ENCODE measurements at regions not wholly inside any gene's neighbourhood (a gene's known extent, or its start where the extent isn't known, plus 50 kb on each side); places are given as distances from the start of the nearest gene placed in this dataset.

GRCh38 chr5:117433818-117434217 lies 859.2 kb upstream of the SEMA6A start:
- Histone ChIP-seq H3K9me3 (replicated peaks in 1 of 2; ENCODE audit: control insufficient read depth in 2 of 2, insufficient read depth in 1 of 2, low read depth in 1 of 2, low read length in 2 of 2) (no peaks in the 10 kb centered on the region), H4K91ac (ENCODE audit: low read depth, low read length, poor library complexity) (no peak overlapping the region), H3K27ac (replicated peaks; ENCODE audit: low read length) (no peak overlapping the region), H2BK15ac (ENCODE audit: low read length) (no peak overlapping the region), H3K4me2 (ENCODE audit: insufficient read depth, low read length, poor library complexity, severe bottlenecking) (no peak overlapping the region), H3K36me3 (replicated peaks in 1 of 2; ENCODE audit: control insufficient read depth in 2 of 2, insufficient read depth in 2 of 2, low read length in 2 of 2) (no peaks in the 10 kb centered on the region), H3K9ac (ENCODE audit: low read depth, low read length, poor library complexity) (no peak overlapping the region), H2AFZ (ENCODE audit: low read length) (no peak overlapping the region), H2BK5ac (ENCODE audit: low read length) (no peak overlapping the region), H2AK5ac (ENCODE audit: low read depth, low read length) (no peak overlapping the region), H3K27me3 (ENCODE audit: control insufficient read depth in 3 of 3, insufficient read depth in 3 of 3, low read depth in 1 of 3, low read length in 3 of 3) (no peaks in the 10 kb centered on the region), H3K4ac (ENCODE audit: low read length) (no peak overlapping the region), H3K23ac (ENCODE audit: low read depth, low read length, poor library complexity) (no peak overlapping the region), H3K18ac (ENCODE audit: low read length) (no peak overlapping the region), H4K8ac (ENCODE audit: low read depth, low read length) (no peak overlapping the region), H2BK12ac (ENCODE audit: low read length) (no peak overlapping the region), H3K14ac (ENCODE audit: low read length) (no peak overlapping the region), H3K4me3 (ENCODE audit: low read length in 2 of 2) (no peak overlapping the region), H3K79me1 (ENCODE audit: low read depth, low read length) (no peaks in the 10 kb centered on the region), H2BK120ac (ENCODE audit: low read depth, low read length) (no peak overlapping the region), H3K4me1 (ENCODE audit: control insufficient read depth in 2 of 2, insufficient read depth in 1 of 2, low read depth in 1 of 2, low read length in 2 of 2) (peaks cover 0 to 5% of the 10 kb centered on the region in 2 donors)
- WGBS, 2 donors (ENCODE audit: extremely low coverage in 2 of 2, insufficient read length in 2 of 2, insufficient replicate concordance in 1 of 2): no CpG with 5 or more reads among the region's 1 CpG
- no peak for DNase-seq (ENCODE audit: low spot score)

DNA sequence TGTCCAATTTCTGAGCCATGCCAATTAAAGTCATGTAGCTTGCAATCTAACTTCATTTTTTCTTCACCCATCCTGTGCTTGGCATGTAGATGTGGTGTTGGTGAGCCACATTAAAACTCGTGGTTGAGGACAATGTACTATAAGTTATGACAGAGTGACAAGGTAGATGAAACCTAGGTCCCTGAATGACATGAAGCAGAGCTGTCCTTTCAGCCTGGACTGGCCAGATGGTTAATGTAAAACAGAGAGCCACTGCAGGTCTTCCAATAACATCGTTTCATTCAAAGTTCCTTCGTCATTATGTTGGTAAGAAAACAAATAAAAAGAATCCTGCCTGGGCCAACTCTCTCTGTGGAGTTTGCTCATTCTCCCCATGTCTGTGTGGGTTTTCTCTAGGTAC lies 856.5 kb upstream of the SEMA6A start:
- H3K4me1 ChIP-seq (ENCODE audit: control insufficient read depth in 2 of 2, insufficient read depth in 1 of 2, low read depth in 1 of 2, low read length in 2 of 2): peaks cover 0 to 2% of the 10 kb centered on the region in 2 donors
- no peak overlapping the region for H3K4me2 ChIP-seq (ENCODE audit: insufficient read depth, low read length, poor library complexity, severe bottlenecking)
- no peak overlapping the region for H3K27ac ChIP-seq (replicated peaks; ENCODE audit: low read length)
- H3K14ac ChIP-seq (ENCODE audit: low read length): no peak overlapping the region
- no peak overlapping the region for H2BK5ac ChIP-seq (ENCODE audit: low read length)
- H3K9ac ChIP-seq (ENCODE audit: low read depth, low read length, poor library complexity): no peak overlapping the region
- no peaks in the 10 kb centered on the region for H3K79me1 ChIP-seq (ENCODE audit: low read depth, low read length)
- no peak overlapping the region for H2BK120ac ChIP-seq (ENCODE audit: low read depth, low read length)
- H3K4ac ChIP-seq (ENCODE audit: low read length): no peak overlapping the region
- no peak overlapping the region for H2AK5ac ChIP-seq (ENCODE audit: low read depth, low read length)
- no peaks in the 10 kb centered on the region for H3K36me3 ChIP-seq (replicated peaks in 1 of 2; ENCODE audit: control insufficient read depth in 2 of 2, insufficient read depth in 2 of 2, low read length in 2 of 2)
- no peaks in the 10 kb centered on the region for H3K27me3 ChIP-seq (ENCODE audit: control insufficient read depth in 3 of 3, insufficient read depth in 3 of 3, low read depth in 1 of 3, low read length in 3 of 3)
- H2AFZ ChIP-seq (ENCODE audit: low read length): no peak overlapping the region
- H3K23ac ChIP-seq (ENCODE audit: low read depth, low read length, poor library complexity): no peak overlapping the region
- no peak overlapping the region for H4K8ac ChIP-seq (ENCODE audit: low read depth, low read length)
- no peak overlapping the region for H3K18ac ChIP-seq (ENCODE audit: low read length)
- no peak overlapping the region for H4K91ac ChIP-seq (ENCODE audit: low read depth, low read length, poor library complexity)
- H2BK15ac ChIP-seq (ENCODE audit: low read length): no peak overlapping the region
- WGBS, 2 donors (ENCODE audit: extremely low coverage in 2 of 2, insufficient read length in 2 of 2, insufficient replicate concordance in 1 of 2): no CpG with 5 or more reads among the region's 3 CpGs
- no peak overlapping the region for H2BK12ac ChIP-seq (ENCODE audit: low read length)
- no peaks in the 10 kb centered on the region for H3K9me3 ChIP-seq (replicated peaks in 1 of 2; ENCODE audit: control insufficient read depth in 2 of 2, insufficient read depth in 1 of 2, low read depth in 1 of 2, low read length in 2 of 2)
- H3K4me3 ChIP-seq (ENCODE audit: low read length in 2 of 2): no peak overlapping the region
- no peak for DNase-seq (ENCODE audit: low spot score)

- no peak overlapping the region for H3K14ac ChIP-seq (ENCODE audit: low read length)
- no peak overlapping the region for H4K8ac ChIP-seq (ENCODE audit: low read depth, low read length)
- H2AFZ ChIP-seq (ENCODE audit: low read length): peak overlapping the region; percentile 82
- DNase-seq (ENCODE audit: low spot score): no peak
- no peak overlapping the region for H3K18ac ChIP-seq (ENCODE audit: low read length)
- H3K27me3 ChIP-seq (ENCODE audit: control insufficient read depth in 3 of 3, insufficient read depth in 3 of 3, low read depth in 1 of 3, low read length in 3 of 3): no peaks in the 10 kb centered on the region
- no peak overlapping the region for H2AK5ac ChIP-seq (ENCODE audit: low read depth, low read length)
- WGBS, 2 donors (ENCODE audit: extremely low coverage in 2 of 2, insufficient read length in 2 of 2, insufficient replicate concordance in 1 of 2): no CpG with 5 or more reads among the region's 3 CpGs
- no peaks in the 10 kb centered on the region for H3K79me1 ChIP-seq (ENCODE audit: low read depth, low read length)
- H3K4ac ChIP-seq (ENCODE audit: low read length): no peak overlapping the region
- H3K4me2 ChIP-seq (ENCODE audit: insufficient read depth, low read length, poor library complexity, severe bottlenecking): no peak overlapping the region
- no peak overlapping the region for H2BK5ac ChIP-seq (ENCODE audit: low read length)
- no peak overlapping the region for H2BK15ac ChIP-seq (ENCODE audit: low read length)
- no peak overlapping the region for H3K4me3 ChIP-seq (ENCODE audit: low read length in 2 of 2)
- H3K9ac ChIP-seq (ENCODE audit: low read depth, low read length, poor library complexity): no peak overlapping the region
- no peak overlapping the region for H2BK12ac ChIP-seq (ENCODE audit: low read length)
- H4K91ac ChIP-seq (ENCODE audit: low read depth, low read length, poor library complexity): no peak overlapping the region
- no peak overlapping the region for H3K27ac ChIP-seq (replicated peaks; ENCODE audit: low read length)
- H3K4me1 ChIP-seq (ENCODE audit: control insufficient read depth in 2 of 2, insufficient read depth in 1 of 2, low read depth in 1 of 2, low read length in 2 of 2): peaks cover 0 to 3% of the 10 kb centered on the region in 2 donors
- no peak overlapping the region for H2BK120ac ChIP-seq (ENCODE audit: low read depth, low read length)
- H3K9me3 ChIP-seq (replicated peaks in 1 of 2; ENCODE audit: control insufficient read depth in 2 of 2, insufficient read depth in 1 of 2, low read depth in 1 of 2, low read length in 2 of 2): peaks cover 0 to 5% of the 10 kb centered on the region in 2 donors
- H3K23ac ChIP-seq (ENCODE audit: low read depth, low read length, poor library complexity): no peak overlapping the region
- H3K36me3 ChIP-seq (replicated peaks in 1 of 2; ENCODE audit: control insufficient read depth in 2 of 2, insufficient read depth in 2 of 2, low read length in 2 of 2): no peaks in the 10 kb centered on the region
These were observed 850.5 kb upstream of the SEMA6A start for GRCh38 chr5:117425163-117425562.

DNA sequence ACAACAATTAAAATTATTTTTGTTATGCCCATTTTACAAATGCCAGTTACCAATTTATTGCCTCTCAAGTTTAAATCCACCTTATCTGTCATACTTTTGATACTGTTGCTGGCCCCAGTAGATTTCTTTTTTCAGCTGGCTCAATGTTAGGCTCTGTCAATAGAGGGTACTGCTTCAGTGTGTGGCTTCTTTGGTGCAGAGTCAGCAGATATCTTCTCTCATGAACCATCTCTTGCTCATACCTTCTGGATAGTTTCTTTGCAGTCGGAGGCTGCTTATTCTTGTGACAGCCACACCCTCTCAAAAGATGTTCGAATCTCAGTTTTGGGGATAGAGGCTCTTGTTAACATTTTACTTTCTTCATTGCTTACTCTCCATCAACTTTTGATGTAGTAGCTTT lies 849.9 kb upstream of the SEMA6A start:
- H3K14ac ChIP-seq (ENCODE audit: low read length): no peak overlapping the region
- H2BK15ac ChIP-seq (ENCODE audit: low read length): no peak overlapping the region
- no peak overlapping the region for H2BK12ac ChIP-seq (ENCODE audit: low read length)
- H3K36me3 ChIP-seq (replicated peaks in 1 of 2; ENCODE audit: control insufficient read depth in 2 of 2, insufficient read depth in 2 of 2, low read length in 2 of 2): no peaks in the 10 kb centered on the region
- no peak overlapping the region for H3K27ac ChIP-seq (replicated peaks; ENCODE audit: low read length)
- H2BK120ac ChIP-seq (ENCODE audit: low read depth, low read length): no peak overlapping the region
- no peak overlapping the region for H2AFZ ChIP-seq (ENCODE audit: low read length)
- H2AK5ac ChIP-seq (ENCODE audit: low read depth, low read length): no peak overlapping the region
- no peak overlapping the region for H3K9ac ChIP-seq (ENCODE audit: low read depth, low read length, poor library complexity)
- no peak overlapping the region for H4K91ac ChIP-seq (ENCODE audit: low read depth, low read length, poor library complexity)
- H3K79me1 ChIP-seq (ENCODE audit: low read depth, low read length): no peaks in the 10 kb centered on the region
- H3K4me2 ChIP-seq (ENCODE audit: insufficient read depth, low read length, poor library complexity, severe bottlenecking): no peak overlapping the region
- no peak overlapping the region for H2BK5ac ChIP-seq (ENCODE audit: low read length)
- peaks cover 0 to 5% of the 10 kb centered on the region in 2 donors for H3K9me3 ChIP-seq (replicated peaks in 1 of 2; ENCODE audit: control insufficient read depth in 2 of 2, insufficient read depth in 1 of 2, low read depth in 1 of 2, low read length in 2 of 2)
- H3K4me1 ChIP-seq (ENCODE audit: control insufficient read depth in 2 of 2, insufficient read depth in 1 of 2, low read depth in 1 of 2, low read length in 2 of 2): peaks cover 0 to 3% of the 10 kb centered on the region in 2 donors
- WGBS, 2 donors (ENCODE audit: extremely low coverage in 2 of 2, insufficient read length in 2 of 2, insufficient replicate concordance in 1 of 2): no CpG with 5 or more reads among the region's 2 CpGs
- H3K4me3 ChIP-seq (ENCODE audit: low read length in 2 of 2): no peak overlapping the region
- DNase-seq (ENCODE audit: low spot score): no peak
- no peak overlapping the region for H3K23ac ChIP-seq (ENCODE audit: low read depth, low read length, poor library complexity)
- no peak overlapping the region for H3K18ac ChIP-seq (ENCODE audit: low read length)
- no peaks in the 10 kb centered on the region for H3K27me3 ChIP-seq (ENCODE audit: control insufficient read depth in 3 of 3, insufficient read depth in 3 of 3, low read depth in 1 of 3, low read length in 3 of 3)
- no peak overlapping the region for H3K4ac ChIP-seq (ENCODE audit: low read length)
- H4K8ac ChIP-seq (ENCODE audit: low read depth, low read length): no peak overlapping the region

All from neuronal stem cell (in vitro differentiated cells).